ENCODE measurements at regions not wholly inside any gene's neighbourhood (a gene's known extent, or its start where the extent isn't known, plus 50 kb on each side); places are given as distances from the start of the nearest gene placed in this dataset.

GRCh38 chr13:22235285-22235949, 564.5 kb downstream of the FGF9 start (continued):
- TF ChIP-seq MGA (IDR thresholded peaks at IDR 0.05) (no peak), DIDO1 (tag; IDR thresholded peaks at IDR 0.05; ENCODE audit: low read depth) (no peak), ZNF311 (CRISPR knock-in tag; IDR thresholded peaks at IDR 0.05) (no peak), OTX1 (CRISPR knock-in tag; IDR thresholded peaks at IDR 0.05) (no peak), FIP1L1 (IDR thresholded peaks at IDR 0.05; ENCODE audit: low read depth, low read length, poor library complexity, severe bottlenecking) (no peak), DACH1 (IDR thresholded peaks at IDR 0.05; ENCODE audit: partially characterized antibody) (no peak), CREB3 (tag; conservative IDR thresholded peaks at IDR 0.05; ENCODE audit: low read depth) (no peak)
